NCI-H146 treated with DMSO at 0.1 percent for 48 hours (cell line): ENCODE measurements at regions not wholly inside any gene's neighbourhood (a gene's known extent, or its start where the extent isn't known, plus 50 kb on each side); places are given as distances from the start of the nearest gene placed in this dataset.

ENCODE experiments used
- DNase-seq: peaks from one replicate; lab custom pipeline; 2025; ENCODE audit not compliant: unreplicated experiment; lab: John Stamatoyannopoulos, UW

GRCh38 chr6:100944644-100945043 is 63.5 kb upstream of the ASCC3 start:
- DNase-seq = no peak

GRCh38 chr6:100946021-100946540 is 65.0 kb upstream of the ASCC3 start:
- no peak for DNase-seq

- no peak for DNase-seq
Measured at GRCh38 chr6:100946711-100947110, 65.6 kb upstream of the ASCC3 start.

- DNase-seq = no peak
Measured at GRCh38 chr6:100948381-100949133, 67.4 kb upstream of the ASCC3 start.

GRCh38 chr6:100952006-100952405 is 70.9 kb upstream of the ASCC3 start:
- DNase-seq = no peak

GRCh38 chr6:100959280-100959679 is 78.2 kb upstream of the ASCC3 start:
- no peak for DNase-seq

GRCh38 chr6:100962466-100962865 is 81.3 kb upstream of the ASCC3 start:
- no peak for DNase-seq

- no peak for DNase-seq
Measured at GRCh38 chr6:100965067-100965466, 83.9 kb upstream of the ASCC3 start.

- DNase-seq = no peak
Measured at GRCh38 chr6:100968949-100969348, 87.8 kb upstream of the ASCC3 start.

GRCh38 chr6:100979267-100979666 is 98.1 kb upstream of the ASCC3 start:
- no peak for DNase-seq

- no peak for DNase-seq
Measured at GRCh38 chr6:100980949-100981348, 99.8 kb upstream of the ASCC3 start.

GRCh38 chr6:100986921-100987320 is 105.8 kb upstream of the ASCC3 start:
- no peak for DNase-seq

- DNase-seq = no peak
Measured at GRCh38 chr6:100987556-100987955, 106.4 kb upstream of the ASCC3 start.

- no peak for DNase-seq
Measured at GRCh38 chr6:100988391-100988984, 107.4 kb upstream of the ASCC3 start.

GRCh38 chr6:100990070-100990469 is 108.9 kb upstream of the ASCC3 start:
- DNase-seq = no peak

- DNase-seq = no peak
Measured at GRCh38 chr6:100996409-100996808, 115.3 kb upstream of the ASCC3 start.

GRCh38 chr6:100998111-100998510 is 117.0 kb upstream of the ASCC3 start:
- no peak for DNase-seq

GRCh38 chr6:100999034-100999597 is 118.0 kb upstream of the ASCC3 start:
- DNase-seq = no peak

- DNase-seq = no peak
Measured at GRCh38 chr6:101000341-101000740, 119.2 kb upstream of the ASCC3 start.

GRCh38 chr6:101001012-101001411 is 119.9 kb upstream of the ASCC3 start:
- no peak for DNase-seq

GRCh38 chr6:101001607-101002006 is 120.5 kb upstream of the ASCC3 start:
- no peak for DNase-seq

GRCh38 chr6:101003075-101003474 is 121.9 kb upstream of the ASCC3 start:
- no peak for DNase-seq
